ENCODE measurements at regions not wholly inside any gene's neighbourhood (a gene's known extent, or its start where the extent isn't known, plus 50 kb on each side); places are given as distances from the start of the nearest gene placed in this dataset.

- Histone ChIP-seq H3K27me3 (ENCODE audit: control insufficient read depth in 1 of 2, insufficient read depth in 1 of 2, low read length in 2 of 2) (peaks cover 0 to 2% of the 10 kb centered on the region in 2 experiments), H3K27ac (ENCODE audit: low read length, poor library complexity, severe bottlenecking) (no peak overlapping the region), H2BK5ac (ENCODE audit: low read depth, low read length, poor library complexity, severe bottlenecking) (no peak overlapping the region), H2BK12ac (ENCODE audit: low read length in 2 of 2) (no peak overlapping the region), H3K4me2 (ENCODE audit: low read length, poor library complexity, severe bottlenecking) (no peak overlapping the region), H3K9ac (ENCODE audit: low read length) (no peak overlapping the region), H4K8ac (ENCODE audit: low read length) (no peak overlapping the region), H2AFZ (ENCODE audit: low read depth, low read length) (no peak overlapping the region), H2AK5ac (ENCODE audit: low read length, severe bottlenecking) (no peak overlapping the region), H3K14ac (ENCODE audit: low read length in 2 of 2) (no peak overlapping the region), H2BK15ac (ENCODE audit: low read depth, poor library complexity, severe bottlenecking) (no peak overlapping the region), H3K36me3 (ENCODE audit: control insufficient read depth in 1 of 2, insufficient read depth in 2 of 2, low read depth in 1 of 2, low read length in 2 of 2) (no peaks in the 10 kb centered on the region), H3K79me1 (replicated peaks; ENCODE audit: low read length, poor library complexity, severe bottlenecking) (no peaks in the 10 kb centered on the region), H3K23ac (ENCODE audit: low read length in 2 of 2) (no peak overlapping the region), H2BK120ac (ENCODE audit: low read depth, low read length) (no peak overlapping the region), H3K18ac (ENCODE audit: low read depth in 1 of 2, low read length in 2 of 2) (no peak overlapping the region), H3K4me3 (ENCODE audit: insufficient read depth in 1 of 2, low read depth in 1 of 2, low read length in 2 of 2) (no peak overlapping the region), H3K4me1 (ENCODE audit: control insufficient read depth, insufficient read depth, low read depth, low read length) (no peaks in the 10 kb centered on the region), H3K4ac (ENCODE audit: low read depth in 1 of 2, low read length in 2 of 2) (no peak overlapping the region), H4K91ac (ENCODE audit: low read length) (no peak overlapping the region), H3K9me3 (ENCODE audit: control insufficient read depth, low read length) (peaks cover 3% of the 10 kb centered on the region)
- WGBS, result no CpG with 5 or more reads among the region's 1 CpG
- DNase-seq, result no peak
Observed at GRCh38 chrX:43083016-43083415, 305.1 kb upstream of the PPP1R2C start.

DNA sequence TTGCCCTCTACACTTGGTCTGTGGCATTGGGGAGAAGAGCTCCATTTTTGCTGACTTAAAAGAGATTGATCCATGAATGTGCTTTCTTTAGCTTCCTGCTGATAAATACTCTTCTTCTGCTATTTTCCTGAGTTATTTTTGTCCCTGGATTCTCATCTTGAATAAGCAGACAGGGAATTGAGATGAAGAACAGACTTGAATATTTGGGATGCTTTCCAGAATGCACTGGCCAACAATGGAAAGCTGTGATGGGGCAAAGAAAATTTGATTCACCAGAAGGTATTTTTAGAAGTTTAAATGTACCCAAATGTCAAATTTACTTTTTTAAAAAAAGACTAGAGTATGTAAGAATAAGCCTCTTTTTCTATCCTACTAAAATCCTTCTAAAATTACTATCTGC is 309.9 kb upstream of the PPP1R2C start:
- H3K79me1 ChIP-seq (replicated peaks; ENCODE audit: low read length, poor library complexity, severe bottlenecking), result no peaks in the 10 kb centered on the region
- H3K4ac ChIP-seq (ENCODE audit: low read depth in 1 of 2, low read length in 2 of 2), result no peak overlapping the region
- H3K9ac ChIP-seq (ENCODE audit: low read length), result no peak overlapping the region
- no peak overlapping the region for H2BK120ac ChIP-seq (ENCODE audit: low read depth, low read length)
- no peak overlapping the region for H4K91ac ChIP-seq (ENCODE audit: low read length)
- no peak overlapping the region for H3K14ac ChIP-seq (ENCODE audit: low read length in 2 of 2)
- no peak overlapping the region for H3K27ac ChIP-seq (ENCODE audit: low read length, poor library complexity, severe bottlenecking)
- no peak overlapping the region for H2BK15ac ChIP-seq (ENCODE audit: low read depth, poor library complexity, severe bottlenecking)
- no peak overlapping the region for H2BK12ac ChIP-seq (ENCODE audit: low read length in 2 of 2)
- no peak overlapping the region for H2AFZ ChIP-seq (ENCODE audit: low read depth, low read length)
- H3K18ac ChIP-seq (ENCODE audit: low read depth in 1 of 2, low read length in 2 of 2), result no peak overlapping the region
- peaks cover 0 to 5% of the 10 kb centered on the region in 2 experiments for H3K27me3 ChIP-seq (ENCODE audit: control insufficient read depth in 1 of 2, insufficient read depth in 1 of 2, low read length in 2 of 2)
- H2BK5ac ChIP-seq (ENCODE audit: low read depth, low read length, poor library complexity, severe bottlenecking), result no peak overlapping the region
- no peak overlapping the region for H2AK5ac ChIP-seq (ENCODE audit: low read length, severe bottlenecking)
- H3K4me1 ChIP-seq (ENCODE audit: control insufficient read depth, insufficient read depth, low read depth, low read length), result no peaks in the 10 kb centered on the region
- H3K4me2 ChIP-seq (ENCODE audit: low read length, poor library complexity, severe bottlenecking), result no peak overlapping the region
- H3K23ac ChIP-seq (ENCODE audit: low read length in 2 of 2), result no peak overlapping the region
- DNase-seq, result peak; percentile 2
- no peaks in the 10 kb centered on the region for H3K36me3 ChIP-seq (ENCODE audit: control insufficient read depth in 1 of 2, insufficient read depth in 2 of 2, low read depth in 1 of 2, low read length in 2 of 2)
- no peak overlapping the region for H4K8ac ChIP-seq (ENCODE audit: low read length)
- no peak overlapping the region for H3K4me3 ChIP-seq (ENCODE audit: insufficient read depth in 1 of 2, low read depth in 1 of 2, low read length in 2 of 2)
- no peaks in the 10 kb centered on the region for H3K9me3 ChIP-seq (ENCODE audit: control insufficient read depth, low read length)

GRCh38 chrX:43096830-43097229 is 318.9 kb upstream of the PPP1R2C start:
- no peak overlapping the region for H3K18ac ChIP-seq (ENCODE audit: low read depth in 1 of 2, low read length in 2 of 2)
- no peak overlapping the region for H2BK12ac ChIP-seq (ENCODE audit: low read length in 2 of 2)
- no peaks in the 10 kb centered on the region for H3K36me3 ChIP-seq (ENCODE audit: control insufficient read depth in 1 of 2, insufficient read depth in 2 of 2, low read depth in 1 of 2, low read length in 2 of 2)
- H3K4ac ChIP-seq (ENCODE audit: low read depth in 1 of 2, low read length in 2 of 2), result no peak overlapping the region
- no peak for DNase-seq
- no peak overlapping the region for H2AFZ ChIP-seq (ENCODE audit: low read depth, low read length)
- H3K4me1 ChIP-seq (ENCODE audit: control insufficient read depth, insufficient read depth, low read depth, low read length), result no peaks in the 10 kb centered on the region
- no peak overlapping the region for H2BK5ac ChIP-seq (ENCODE audit: low read depth, low read length, poor library complexity, severe bottlenecking)
- no peak overlapping the region for H2BK15ac ChIP-seq (ENCODE audit: low read depth, poor library complexity, severe bottlenecking)
- H4K91ac ChIP-seq (ENCODE audit: low read length), result no peak overlapping the region
- no peak overlapping the region for H3K9ac ChIP-seq (ENCODE audit: low read length)
- no peak overlapping the region for H3K23ac ChIP-seq (ENCODE audit: low read length in 2 of 2)
- H3K4me2 ChIP-seq (ENCODE audit: low read length, poor library complexity, severe bottlenecking), result no peak overlapping the region
- H3K4me3 ChIP-seq (ENCODE audit: insufficient read depth in 1 of 2, low read depth in 1 of 2, low read length in 2 of 2), result no peak overlapping the region
- H3K9me3 ChIP-seq (ENCODE audit: control insufficient read depth, low read length), result no peaks in the 10 kb centered on the region
- no peak overlapping the region for H3K27ac ChIP-seq (ENCODE audit: low read length, poor library complexity, severe bottlenecking)
- H3K79me1 ChIP-seq (replicated peaks; ENCODE audit: low read length, poor library complexity, severe bottlenecking), result no peaks in the 10 kb centered on the region
- no peak overlapping the region for H2BK120ac ChIP-seq (ENCODE audit: low read depth, low read length)
- no peak overlapping the region for H4K8ac ChIP-seq (ENCODE audit: low read length)
- no peak overlapping the region for H2AK5ac ChIP-seq (ENCODE audit: low read length, severe bottlenecking)
- WGBS, result no CpG with 5 or more reads among the region's 2 CpGs
- no peaks in the 10 kb centered on the region for H3K27me3 ChIP-seq (ENCODE audit: control insufficient read depth in 1 of 2, insufficient read depth in 1 of 2, low read length in 2 of 2)
- no peak overlapping the region for H3K14ac ChIP-seq (ENCODE audit: low read length in 2 of 2)

- no peak overlapping the region for H3K18ac ChIP-seq (ENCODE audit: low read depth in 1 of 2, low read length in 2 of 2)
- no peak overlapping the region for H4K91ac ChIP-seq (ENCODE audit: low read length)
- no peak overlapping the region for H2AK5ac ChIP-seq (ENCODE audit: low read length, severe bottlenecking)
- H2BK5ac ChIP-seq (ENCODE audit: low read depth, low read length, poor library complexity, severe bottlenecking), result no peak overlapping the region
- no peak overlapping the region for H2BK12ac ChIP-seq (ENCODE audit: low read length in 2 of 2)
- H2BK15ac ChIP-seq (ENCODE audit: low read depth, poor library complexity, severe bottlenecking), result no peak overlapping the region
- WGBS, result 80% methylated on average over 1 of the region's 5 CpGs
- H3K9me3 ChIP-seq (ENCODE audit: control insufficient read depth, low read length), result no peaks in the 10 kb centered on the region
- no peak overlapping the region for H3K4me2 ChIP-seq (ENCODE audit: low read length, poor library complexity, severe bottlenecking)
- peaks cover 0 to 11% of the 10 kb centered on the region in 2 experiments for H3K27me3 ChIP-seq (ENCODE audit: control insufficient read depth in 1 of 2, insufficient read depth in 1 of 2, low read length in 2 of 2)
- H4K8ac ChIP-seq (ENCODE audit: low read length), result no peak overlapping the region
- H3K23ac ChIP-seq (ENCODE audit: low read length in 2 of 2), result no peak overlapping the region
- DNase-seq, result no peak
- H2AFZ ChIP-seq (ENCODE audit: low read depth, low read length), result no peak overlapping the region
- H3K36me3 ChIP-seq (ENCODE audit: control insufficient read depth in 1 of 2, insufficient read depth in 2 of 2, low read depth in 1 of 2, low read length in 2 of 2), result no peaks in the 10 kb centered on the region
- H3K79me1 ChIP-seq (replicated peaks; ENCODE audit: low read length, poor library complexity, severe bottlenecking), result no peaks in the 10 kb centered on the region
- H3K14ac ChIP-seq (ENCODE audit: low read length in 2 of 2), result no peak overlapping the region
- H2BK120ac ChIP-seq (ENCODE audit: low read depth, low read length), result no peak overlapping the region
- H3K4ac ChIP-seq (ENCODE audit: low read depth in 1 of 2, low read length in 2 of 2), result no peak overlapping the region
- H3K9ac ChIP-seq (ENCODE audit: low read length), result no peak overlapping the region
- H3K4me3 ChIP-seq (ENCODE audit: insufficient read depth in 1 of 2, low read depth in 1 of 2, low read length in 2 of 2), result no peak overlapping the region
- H3K4me1 ChIP-seq (ENCODE audit: control insufficient read depth, insufficient read depth, low read depth, low read length), result no peaks in the 10 kb centered on the region
- H3K27ac ChIP-seq (ENCODE audit: low read length, poor library complexity, severe bottlenecking), result no peak overlapping the region
Observed at GRCh38 chrX:43106009-43106408, 328.0 kb upstream of the PPP1R2C start.
